ENCODE measurements at regions not wholly inside any gene's neighbourhood (a gene's known extent, or its start where the extent isn't known, plus 50 kb on each side); places are given as distances from the start of the nearest gene placed in this dataset.
"Not testable (repeated sequence)": the region's sequence is repeated elsewhere in the genome, so short reads cannot be mapped to it uniquely, and the experiment has no call there.

DNA sequence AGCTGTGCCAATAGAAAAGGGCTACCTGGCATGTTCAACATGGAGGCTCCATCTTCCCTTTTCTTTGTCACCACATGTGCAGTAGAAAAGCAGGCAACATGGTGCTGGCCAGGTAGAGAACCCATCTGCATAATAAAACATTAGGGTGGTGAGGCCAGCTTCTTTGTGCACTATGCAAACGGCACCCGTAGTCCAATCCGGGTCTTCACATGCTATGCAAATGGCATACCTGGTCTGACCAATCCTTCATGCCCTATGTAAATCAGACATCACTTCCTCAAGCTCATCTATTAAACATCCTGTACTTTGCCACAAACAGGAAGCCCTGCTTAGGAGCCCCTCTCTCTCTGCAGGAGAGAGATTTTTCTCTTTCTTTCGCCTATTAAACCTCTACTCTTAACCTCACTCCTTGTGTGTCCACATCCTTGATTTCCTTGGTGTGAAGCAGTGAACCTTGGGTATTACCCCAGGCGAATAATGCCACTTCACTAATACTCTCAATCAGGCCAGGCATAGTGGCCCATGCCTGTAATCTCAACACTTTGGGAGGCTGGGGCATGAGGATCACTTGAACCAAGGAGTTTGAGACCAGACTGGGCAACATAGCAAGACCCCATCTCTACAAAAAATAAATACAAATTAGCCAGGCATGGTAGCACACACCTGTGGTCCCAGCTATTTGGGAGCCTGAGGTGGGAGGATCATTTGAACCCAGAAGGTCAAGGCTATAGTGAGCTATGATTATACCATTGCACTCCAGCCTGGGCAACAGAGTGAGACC is 111.3 kb upstream of the MRI1 start:
- no peak for DNase-seq (ENCODE audit: low spot score)

DNA sequence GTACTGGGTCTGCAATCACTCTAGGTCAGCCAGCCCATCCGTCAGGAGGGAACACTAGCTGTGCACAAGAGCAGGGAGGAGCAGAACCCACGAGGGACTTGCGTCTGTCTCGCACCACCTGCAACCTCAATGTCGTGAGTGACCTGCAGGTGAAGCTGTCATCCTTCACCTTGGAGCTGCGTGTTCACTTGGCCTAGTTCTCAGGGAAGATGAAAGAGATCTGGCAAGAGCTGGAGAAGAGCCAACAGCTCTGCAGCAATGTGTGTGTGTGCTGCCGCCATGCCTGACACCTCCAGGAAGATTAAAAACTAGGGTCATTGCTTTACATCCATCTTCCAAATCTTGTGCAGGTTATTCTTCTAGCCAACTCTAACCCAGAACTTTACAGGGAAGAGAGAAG is 117.6 kb upstream of the MRI1 start:
- DNase-seq (ENCODE audit: low spot score), result no peak

DNA sequence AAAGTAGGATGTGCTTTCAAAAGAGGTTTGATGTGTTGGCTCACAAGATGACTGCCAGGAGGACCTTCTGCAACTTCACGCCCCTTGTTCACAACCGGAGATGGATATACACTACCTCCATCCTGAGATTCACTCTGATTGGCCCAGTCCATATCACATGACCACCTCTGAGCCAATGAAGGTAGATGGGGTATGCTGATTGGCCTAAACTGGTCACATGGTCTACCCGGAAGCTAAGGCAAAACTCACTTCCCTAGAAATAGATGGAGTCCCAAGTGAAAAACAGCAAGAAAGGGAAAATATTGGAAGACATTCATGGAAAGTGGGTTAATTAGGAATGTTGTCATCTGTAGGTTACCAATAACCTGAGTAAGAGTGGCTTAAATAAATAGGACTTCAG is 119.7 kb upstream of the MRI1 start:
- no peak for DNase-seq (ENCODE audit: low spot score)

DNA sequence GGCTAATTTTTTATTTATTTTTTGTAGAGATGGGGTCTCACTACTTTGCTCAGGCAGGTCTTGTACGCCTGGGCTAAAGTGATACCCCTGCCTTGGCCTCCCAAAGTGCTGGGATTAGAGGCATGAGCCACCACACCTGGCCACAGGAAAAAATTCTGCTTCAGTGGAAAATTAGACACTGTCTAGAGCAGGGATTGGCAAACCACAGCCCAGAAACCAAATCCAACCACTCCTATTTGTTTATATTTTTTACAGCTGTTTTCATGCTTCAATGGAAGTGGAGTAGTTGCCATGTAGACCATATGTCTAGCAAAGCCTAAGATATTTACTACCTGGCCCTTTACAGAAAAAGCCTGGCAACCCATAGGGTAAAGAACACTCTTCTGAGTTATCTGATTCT is 123.7 kb upstream of the MRI1 start:
- no peak for DNase-seq (ENCODE audit: low spot score)

DNA sequence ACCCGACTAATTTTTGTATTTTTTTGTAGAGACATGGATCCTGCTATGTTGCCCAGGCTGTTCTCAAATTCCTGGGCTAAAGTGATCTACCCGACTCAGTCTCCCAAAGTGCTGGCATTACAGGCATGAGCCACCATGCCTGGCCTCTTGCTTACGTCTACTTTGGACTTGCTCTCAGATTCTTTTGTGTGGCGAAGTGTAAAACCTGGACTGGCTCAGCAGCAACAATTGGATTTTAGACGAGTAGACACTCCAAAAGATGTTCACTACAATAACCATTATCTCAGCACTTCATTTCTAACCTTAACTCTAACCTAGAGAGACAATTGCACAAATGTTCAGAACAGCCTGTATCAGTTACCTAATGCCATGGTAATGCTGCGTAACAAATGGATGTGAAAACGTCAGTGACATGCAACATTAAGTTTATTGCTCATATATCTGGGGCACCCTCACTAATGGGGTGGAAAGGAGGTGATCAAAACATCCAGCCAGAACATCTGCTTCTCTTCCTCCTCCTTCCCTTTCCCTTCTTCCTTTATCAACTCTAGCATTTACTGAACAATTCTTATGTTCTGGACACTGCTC is 124.9 kb upstream of the MRI1 start:
- no peak for DNase-seq (ENCODE audit: low spot score)

DNA sequence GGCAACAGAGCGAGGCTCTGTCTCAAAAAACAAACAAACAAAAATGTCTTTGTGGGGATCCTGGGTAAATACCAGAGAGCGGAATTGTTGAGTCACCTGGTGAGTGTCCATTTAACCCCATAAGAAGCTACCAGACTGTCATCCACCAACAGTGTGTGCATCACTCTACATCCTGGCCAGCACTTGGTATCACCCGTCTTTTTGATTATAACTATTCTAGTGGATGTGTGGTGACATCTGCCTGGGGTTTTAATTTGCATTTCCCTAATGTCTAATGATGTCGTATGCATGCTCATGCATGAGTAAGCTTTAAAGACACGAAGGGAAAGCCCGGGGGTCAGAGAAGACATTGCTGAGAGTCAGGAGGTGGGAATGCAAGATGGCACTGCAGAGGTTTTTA is 126.7 kb upstream of the MRI1 start:
- no peak for DNase-seq (ENCODE audit: low spot score)

DNA sequence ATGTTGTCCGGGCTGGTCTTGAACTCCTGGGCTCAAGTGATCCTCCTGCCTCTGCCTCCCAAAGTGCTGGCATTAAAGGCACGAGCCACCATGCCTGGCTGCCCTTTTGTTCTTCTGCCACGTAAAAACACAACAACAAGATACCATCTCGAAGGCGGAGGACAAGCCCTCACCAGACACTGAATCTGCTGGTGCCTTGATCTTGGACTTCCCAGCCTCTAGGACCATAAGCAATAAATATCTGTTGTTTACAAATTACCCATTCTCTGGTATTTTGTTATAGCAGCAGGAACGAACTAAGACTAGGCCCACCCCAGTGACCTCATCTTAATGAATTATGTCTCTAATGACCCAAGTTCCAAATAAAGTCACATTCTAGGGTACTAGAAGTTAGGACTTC is 128.4 kb upstream of the CACNA1A start:
- DNase-seq (ENCODE audit: low spot score), result no peak

DNA sequence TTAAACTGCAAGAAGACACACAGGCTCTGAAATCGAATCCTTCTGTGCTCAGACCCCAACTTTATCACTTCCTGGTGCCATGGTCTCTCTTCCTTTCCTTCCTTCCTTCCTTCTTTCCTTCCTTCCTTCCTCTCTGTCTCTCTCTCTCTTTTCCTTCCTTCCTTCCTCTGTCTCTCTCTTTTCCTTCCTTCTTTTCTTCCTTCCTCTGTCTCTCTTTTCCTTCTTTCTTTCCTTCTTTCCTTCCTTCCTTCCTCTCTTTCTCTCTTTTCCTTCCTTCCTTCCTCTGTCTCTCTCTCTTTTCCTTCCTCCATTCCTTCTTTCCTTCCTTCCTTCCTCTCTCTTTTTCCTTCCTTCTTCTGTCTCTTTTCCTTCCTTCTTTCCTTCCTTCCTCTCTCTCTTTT is 127.2 kb upstream of the CACNA1A start:
- no peak for DNase-seq (ENCODE audit: low spot score)

DNA sequence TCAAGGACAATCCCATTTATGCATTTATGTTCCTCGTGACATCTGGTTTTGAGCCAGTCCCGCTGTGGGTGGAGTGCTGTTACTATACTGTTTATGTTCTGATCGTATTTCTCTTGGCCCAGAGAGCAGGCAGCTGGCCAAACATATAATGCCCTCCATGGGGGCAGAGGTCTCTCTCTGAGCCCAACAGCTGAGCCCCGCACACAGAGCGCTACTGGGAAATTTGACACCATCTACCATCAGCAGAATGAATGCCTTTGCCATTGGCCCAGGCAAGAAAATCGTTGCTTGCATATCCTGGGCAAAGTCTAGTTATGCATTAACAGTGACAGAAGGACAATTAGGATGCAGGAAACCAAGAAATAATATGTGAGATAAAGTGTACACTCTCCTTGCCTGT is 126.8 kb upstream of the CACNA1A start:
- no peak for DNase-seq (ENCODE audit: low spot score)

DNA sequence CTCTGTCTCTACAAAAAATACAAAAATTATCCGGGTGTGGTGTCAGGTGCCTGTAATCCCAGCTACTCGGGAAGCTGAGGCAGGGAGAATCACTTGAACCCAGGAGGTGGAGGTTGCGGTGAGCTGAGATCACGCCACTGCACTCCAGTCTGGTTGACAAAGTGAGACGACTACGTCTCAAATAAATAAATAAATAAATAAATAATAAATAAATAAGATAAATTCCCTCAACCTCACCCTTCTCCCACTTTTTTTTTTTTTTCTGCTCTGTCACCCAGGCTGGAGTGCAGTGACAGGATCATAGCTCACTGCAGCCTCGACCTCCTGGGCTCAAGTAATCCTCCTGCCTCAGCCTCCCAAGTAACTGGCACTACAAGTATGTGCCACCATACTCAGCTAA is 125.9 kb upstream of the CACNA1A start:
- DNase-seq (ENCODE audit: low spot score), result not testable (repeated sequence)

DNA sequence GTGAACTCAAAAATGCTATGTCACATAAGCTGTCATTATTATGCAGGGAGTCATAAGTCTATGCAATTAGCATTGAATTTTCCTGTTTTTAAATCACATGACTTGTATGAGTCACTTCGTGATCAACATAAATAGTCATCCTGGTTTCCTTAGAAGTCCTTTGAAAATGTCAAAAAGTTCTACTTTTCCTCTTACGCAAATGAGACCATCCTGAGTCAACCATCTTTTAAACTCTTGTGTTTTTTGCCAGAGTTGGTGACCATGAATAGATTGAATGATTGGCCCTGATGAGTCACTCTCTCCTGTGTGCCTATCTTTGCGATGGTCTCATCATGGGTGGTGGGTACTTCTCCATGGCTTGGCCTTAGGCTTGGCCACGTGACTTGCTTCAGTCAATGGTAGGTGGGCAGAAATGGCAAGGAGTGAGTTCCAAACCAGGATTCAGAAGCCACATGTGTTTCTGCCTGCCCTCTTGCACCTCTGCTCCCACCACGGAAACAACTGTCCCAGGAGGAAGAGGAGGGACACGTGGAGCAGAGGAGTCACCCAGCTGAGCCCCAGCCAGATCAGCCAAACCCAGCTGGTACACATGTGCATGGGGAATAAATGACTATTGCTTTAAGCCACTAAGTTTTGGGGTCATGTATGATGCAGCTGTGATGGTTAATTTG is 123.5 kb upstream of the CACNA1A start:
- no peak for DNase-seq (ENCODE audit: low spot score)

DNA sequence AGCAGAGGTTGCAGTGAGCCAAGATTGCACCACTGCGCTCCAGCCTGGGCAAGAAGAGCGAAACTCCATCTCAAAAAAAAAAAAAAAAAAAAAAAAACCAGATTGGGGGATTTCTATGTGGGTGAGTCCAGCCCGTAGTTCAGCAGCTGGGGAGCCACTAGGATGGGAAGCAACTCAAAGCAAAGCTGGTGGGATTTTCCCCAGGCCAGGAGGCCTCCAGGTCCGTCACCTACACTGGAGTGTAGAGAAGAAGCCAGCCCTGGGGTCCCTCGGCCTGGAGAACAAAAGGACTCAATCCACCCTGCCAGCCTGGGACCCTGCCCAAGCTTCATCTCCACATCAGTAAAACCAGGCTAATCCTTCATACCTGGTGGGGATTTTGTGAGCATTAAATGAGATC is 121.3 kb upstream of the CACNA1A start:
- DNase-seq (ENCODE audit: low spot score), result no peak

DNA sequence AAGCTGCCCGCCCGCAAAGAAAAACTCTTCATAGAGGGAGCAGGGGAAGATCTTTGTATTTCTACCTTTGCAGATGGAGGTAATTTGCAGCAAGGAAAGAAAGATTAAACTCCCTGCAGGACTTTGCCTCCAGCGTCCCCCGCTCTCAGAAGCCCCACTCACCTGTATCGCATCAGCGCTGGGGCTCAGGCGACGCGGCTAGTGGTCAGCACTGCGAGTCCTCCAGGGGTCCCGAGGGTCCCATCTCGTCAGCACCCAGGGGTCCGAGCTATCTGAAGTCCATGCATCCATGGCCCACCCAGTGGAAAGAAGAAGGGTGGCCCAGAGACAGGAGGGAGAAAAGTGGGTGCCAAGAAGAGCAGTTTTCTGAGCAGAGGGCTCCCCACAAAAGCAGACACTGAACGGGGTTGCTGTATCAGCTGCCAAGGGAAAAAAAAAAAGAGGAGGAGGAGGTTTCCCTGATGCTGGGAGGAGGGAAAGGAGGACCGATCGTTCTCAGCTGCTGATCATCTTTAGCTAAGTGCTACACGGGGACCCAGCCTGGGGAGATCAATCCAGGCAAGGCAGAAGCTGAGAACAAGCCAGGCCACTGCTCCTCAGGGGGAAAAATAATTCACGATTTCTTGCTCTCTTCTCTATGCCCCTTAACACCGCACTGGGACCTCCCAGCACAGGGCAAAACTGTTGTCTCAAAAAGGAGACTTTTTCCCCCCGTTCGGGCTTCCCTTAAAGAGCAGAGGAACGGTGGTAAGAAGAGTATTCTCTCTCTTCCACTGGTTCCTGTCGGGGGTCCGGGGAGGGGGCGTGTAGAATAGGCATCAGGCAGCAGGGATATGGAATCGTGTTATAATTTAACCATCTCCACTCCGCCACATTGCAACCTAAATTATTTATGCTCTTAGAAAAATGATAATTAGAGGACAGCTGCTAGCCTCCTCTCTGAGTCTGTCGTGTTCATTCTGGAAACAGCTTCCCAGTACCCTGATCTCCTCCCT is 117.7 kb upstream of the CACNA1A start:
- DNase-seq (ENCODE audit: low spot score), result no peak

DNA sequence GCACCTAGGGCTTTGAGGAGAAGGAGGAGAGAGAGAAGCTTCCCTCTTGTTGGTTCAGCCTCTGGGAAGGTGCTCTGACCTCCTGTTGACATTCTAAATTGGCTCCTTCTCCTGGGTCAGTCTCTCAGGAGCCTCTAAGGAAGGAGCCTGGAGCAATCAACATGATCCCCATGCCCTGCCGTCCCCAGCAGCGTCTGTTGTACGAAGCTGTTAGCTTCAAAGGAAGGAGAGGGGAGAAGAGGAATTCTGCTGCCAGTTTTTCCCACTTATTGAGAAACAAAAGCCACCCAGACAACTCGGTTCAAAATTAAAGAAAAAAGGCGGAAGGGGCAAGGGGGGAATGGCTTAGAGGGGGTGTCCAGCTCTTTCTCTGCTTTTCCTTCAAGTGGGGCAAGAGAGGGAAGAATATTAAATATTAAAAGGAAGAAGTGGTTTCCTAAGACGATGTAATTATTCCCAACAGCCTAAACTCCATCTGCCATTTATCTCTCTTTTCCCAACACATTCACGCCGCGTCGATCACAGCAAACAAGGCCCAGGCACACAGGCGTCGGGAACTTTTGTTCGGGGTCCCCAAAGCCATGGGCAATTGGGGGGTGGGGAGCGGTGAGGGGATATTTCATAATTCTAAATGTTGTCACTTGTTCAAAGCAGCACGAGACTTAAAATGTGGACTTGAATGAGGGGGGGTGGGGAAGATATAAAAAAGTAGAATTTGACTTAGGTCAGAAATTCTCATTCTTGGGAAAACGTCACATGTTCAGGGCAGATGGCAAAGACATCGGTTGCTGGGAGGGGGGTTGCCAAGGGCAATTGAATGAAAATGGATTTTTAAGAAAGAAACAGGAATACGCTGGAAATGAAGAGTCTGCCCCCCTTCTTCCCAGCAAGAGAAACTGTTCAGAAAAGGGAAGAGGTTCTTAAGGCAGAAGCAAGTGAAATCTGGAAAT is 116.8 kb upstream of the CACNA1A start:
- DNase-seq (ENCODE audit: low spot score), result no peak

DNA sequence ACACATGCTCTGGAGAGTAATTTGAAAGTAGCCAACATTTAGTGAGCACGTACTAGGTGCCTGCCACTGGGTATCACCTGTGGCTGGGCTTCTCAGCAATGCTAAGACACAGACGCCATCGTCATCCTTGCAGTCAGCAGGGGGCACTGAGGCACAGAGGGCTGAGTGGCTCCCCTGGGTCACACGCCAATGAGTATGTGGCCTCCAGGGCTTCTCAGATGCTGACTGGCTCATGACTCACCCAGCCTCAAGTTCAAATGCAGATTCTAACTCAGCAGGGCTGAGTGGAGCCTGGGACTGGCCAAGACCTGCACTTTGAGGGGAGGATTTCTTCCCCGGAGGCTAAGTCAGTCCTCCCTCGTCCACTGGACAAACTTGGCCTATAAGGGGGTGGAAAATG is 115.1 kb upstream of the CACNA1A start:
- no peak for DNase-seq (ENCODE audit: low spot score)

DNA sequence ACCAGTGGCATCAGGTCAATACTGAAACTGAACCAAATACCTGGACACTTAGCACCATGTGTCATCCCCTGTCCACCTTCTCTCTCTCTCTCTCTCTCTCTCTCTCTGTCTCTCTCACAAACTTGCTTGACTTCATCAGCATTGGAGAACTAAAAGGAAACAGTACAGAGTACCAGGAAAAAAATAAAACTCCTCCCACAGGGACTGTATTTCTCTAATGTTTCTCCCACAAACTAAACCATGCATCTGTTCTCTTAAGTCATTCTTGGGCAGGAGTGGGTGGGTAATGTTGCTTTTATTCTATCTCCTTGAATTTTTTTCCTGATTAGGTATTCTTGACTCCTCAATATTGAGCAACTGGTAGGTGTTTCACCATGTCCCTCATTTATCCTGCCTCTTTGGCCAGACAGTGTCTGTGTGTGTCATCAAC is 112.9 kb upstream of the CACNA1A start:
- no peak for DNase-seq (ENCODE audit: low spot score)

DNA sequence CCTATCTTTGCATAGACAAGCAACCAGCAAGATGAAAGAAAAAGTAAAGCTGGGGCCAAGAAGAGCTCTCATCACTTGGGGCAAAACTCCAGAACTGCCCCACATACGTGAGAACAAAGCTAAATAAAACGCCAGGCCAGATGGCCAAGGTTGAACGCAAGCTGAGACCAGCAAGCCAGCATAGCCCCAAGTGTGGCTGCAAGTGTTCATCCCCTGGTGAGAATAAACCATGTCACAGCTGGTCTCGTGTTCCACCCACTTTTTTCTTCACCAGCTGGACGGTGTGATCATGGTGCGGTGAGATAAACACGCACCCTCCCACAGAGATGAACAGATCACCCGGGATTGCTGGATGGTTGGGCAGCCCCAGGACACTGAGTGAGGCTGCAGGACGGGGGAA is 109.6 kb upstream of the CACNA1A start:
- no peak for DNase-seq (ENCODE audit: low spot score)

DNA sequence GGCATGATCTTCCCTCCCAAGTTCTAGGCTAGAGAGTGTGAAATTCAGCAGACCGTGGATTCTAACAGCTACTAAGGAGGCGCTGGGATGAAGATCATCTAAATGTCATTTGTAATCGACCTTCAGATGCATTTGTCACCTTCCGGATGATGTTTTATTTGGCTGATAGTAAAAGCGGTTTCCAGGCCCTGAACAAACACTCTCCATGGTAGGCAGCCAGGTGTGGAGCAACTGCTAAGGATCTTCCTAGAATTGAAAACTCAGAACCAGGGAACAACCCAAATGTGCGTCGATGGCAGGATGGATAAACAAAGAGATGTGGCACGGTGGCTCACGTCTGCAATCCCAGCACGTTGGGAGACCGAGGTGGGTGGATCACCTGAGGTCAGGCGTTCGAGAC is 107.2 kb upstream of the CACNA1A start:
- no peak for DNase-seq (ENCODE audit: low spot score)

DNA sequence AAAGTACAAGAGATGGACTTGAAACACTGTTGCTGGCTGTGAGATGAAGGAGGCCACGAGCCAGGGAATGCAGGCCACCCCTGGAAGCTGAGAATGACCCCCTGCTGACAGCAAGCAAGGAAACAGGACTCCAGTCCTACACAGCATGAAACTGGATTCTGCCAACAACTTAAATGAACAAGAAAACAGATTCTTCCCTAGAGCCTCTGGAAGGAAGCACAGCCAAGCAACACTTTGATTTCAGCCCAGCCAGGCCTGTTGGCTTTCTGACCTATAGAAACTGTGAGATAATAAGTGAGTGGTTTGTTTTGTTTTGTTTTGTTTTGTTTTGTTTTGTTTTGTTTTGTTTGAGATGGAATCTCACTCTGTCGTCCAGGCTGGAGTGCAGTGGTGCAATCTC is 105.3 kb upstream of the CACNA1A start:
- DNase-seq (ENCODE audit: low spot score), result no peak

DNA sequence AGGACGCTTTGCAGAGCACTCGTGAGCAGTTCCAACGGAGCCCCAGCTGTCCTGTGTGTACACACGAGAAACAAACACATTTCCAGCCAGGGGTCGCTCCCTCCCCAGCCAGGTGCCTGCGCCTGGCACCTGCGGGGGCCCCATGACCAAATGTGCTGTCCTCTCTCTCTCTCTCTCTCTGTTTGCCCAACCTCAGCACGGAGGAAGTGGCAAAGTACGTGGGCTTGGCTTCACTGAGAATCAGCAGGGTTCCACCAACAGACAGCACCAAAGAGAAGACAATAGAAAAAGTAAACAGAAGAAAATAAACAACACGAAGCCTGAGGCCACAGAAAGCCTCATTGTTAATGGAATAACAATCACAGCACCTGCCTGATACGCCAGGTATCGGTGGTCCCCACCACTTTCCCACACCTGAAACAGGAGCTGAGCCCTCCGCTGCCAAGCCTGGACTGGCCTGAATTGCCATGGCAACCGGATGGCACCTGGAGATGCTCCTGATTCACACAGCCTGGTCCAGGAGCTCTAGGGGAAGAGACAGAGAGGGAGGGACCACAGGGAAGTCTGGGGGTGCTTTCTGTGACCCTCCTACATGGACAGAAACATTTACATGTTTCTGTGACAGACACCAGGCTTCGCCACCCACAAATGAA is 103.9 kb upstream of the CACNA1A start:
- no peak for DNase-seq (ENCODE audit: low spot score)

DNA sequence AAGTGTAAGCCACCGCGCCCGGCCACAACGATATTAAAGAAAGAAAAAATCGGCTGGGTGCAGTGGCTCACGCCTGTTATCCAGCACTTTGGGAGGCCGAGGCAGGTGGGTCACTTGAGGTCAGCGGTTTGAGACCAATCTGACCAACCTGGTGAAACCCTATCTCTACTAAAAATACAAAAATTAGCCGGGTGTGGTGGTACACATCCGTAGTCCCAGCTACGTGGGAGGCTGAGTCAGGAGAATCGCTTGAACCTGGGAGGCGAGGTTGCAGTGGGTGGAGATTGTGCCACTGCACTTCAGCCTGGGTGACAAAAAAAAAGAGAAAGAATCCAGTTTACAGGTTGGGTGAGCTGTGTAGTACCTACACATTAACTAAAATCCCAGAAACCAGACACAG is 99.9 kb upstream of the CACNA1A start:
- no peak for DNase-seq (ENCODE audit: low spot score)
